NOMO-1 treated with dmso at 0.1 percent for 144 hours (cell line): ENCODE measurements at regions not wholly inside any gene's neighbourhood (a gene's known extent, or its start where the extent isn't known, plus 50 kb on each side); places are given as distances from the start of the nearest gene placed in this dataset.

ENCODE experiments used
- DNase-seq: peaks from one replicate; lab custom pipeline; 2025; ENCODE audit not compliant: unreplicated experiment; lab: John Stamatoyannopoulos, UW

- DNase-seq, result no peak
Observed at GRCh38 chr2:48912110-48912509, 156.6 kb upstream of the LHCGR start.

GRCh38 chr2:48910961-48911360, 155.4 kb upstream of the LHCGR start:
- no peak for DNase-seq

- no peak for DNase-seq
Observed at GRCh38 chr2:48906633-48907032, 151.1 kb upstream of the LHCGR start.

- no peak for DNase-seq
Observed at GRCh38 chr2:48905696-48906095, 150.2 kb upstream of the LHCGR start.

- DNase-seq, result no peak
Observed at GRCh38 chr2:48902521-48902920, 147.0 kb upstream of the LHCGR start.

GRCh38 chr2:48901416-48901815, 145.9 kb upstream of the LHCGR start:
- DNase-seq, result no peak

GRCh38 chr2:48901015-48901343, 145.5 kb upstream of the LHCGR start:
- no peak for DNase-seq

- no peak for DNase-seq
Observed at GRCh38 chr2:48900321-48901014, 144.9 kb upstream of the LHCGR start.

GRCh38 chr2:48896870-48897269, 141.3 kb upstream of the LHCGR start:
- DNase-seq, result no peak

- no peak for DNase-seq
Observed at GRCh38 chr2:48890454-48891131, 135.1 kb upstream of the LHCGR start.

- no peak for DNase-seq
Observed at GRCh38 chr2:48888066-48888465, 132.5 kb upstream of the LHCGR start.

GRCh38 chr2:48886919-48887318, 131.4 kb upstream of the LHCGR start:
- no peak for DNase-seq

- no peak for DNase-seq
Observed at GRCh38 chr2:48885841-48886240, 130.3 kb upstream of the LHCGR start.

GRCh38 chr2:48883661-48884060, 128.1 kb upstream of the LHCGR start:
- DNase-seq, result no peak

GRCh38 chr2:48874282-48874681, 118.8 kb upstream of the LHCGR start:
- peak; percentile 54 for DNase-seq

- DNase-seq, result no peak
Observed at GRCh38 chr2:48873666-48874065, 118.1 kb upstream of the LHCGR start.

GRCh38 chr2:48870942-48871341, 115.4 kb upstream of the LHCGR start:
- DNase-seq, result no peak

- no peak for DNase-seq
Observed at GRCh38 chr2:48870503-48870902, 115.0 kb upstream of the LHCGR start.

GRCh38 chr2:48865704-48866103, 110.2 kb upstream of the LHCGR start:
- no peak for DNase-seq

GRCh38 chr2:48860380-48860779, 104.9 kb upstream of the LHCGR start:
- DNase-seq, result no peak

- DNase-seq, result no peak
Observed at GRCh38 chr2:48856657-48857056, 101.1 kb upstream of the LHCGR start.

- DNase-seq, result no peak
Observed at GRCh38 chr2:48856144-48856543, 100.6 kb upstream of the LHCGR start.

- DNase-seq, result no peak
Observed at GRCh38 chr2:48855142-48855541, 99.6 kb upstream of the LHCGR start.
